Body of pancreas (tissue), 4 donors: ENCODE measurements at regions not wholly inside any gene's neighbourhood (a gene's known extent, or its start where the extent isn't known, plus 50 kb on each side); places are given as distances from the start of the nearest gene placed in this dataset.

Experiments used
- CTCF ChIP-seq, 7 experiments: fragments of 450-650 bp in 4 of 7; fragments of 200-600 bp in 3 of 7; sonication (generic) in 3 of 7; IDR thresholded peaks; one replicate each; pipeline ENCODE4 v1.5.1; 2016 to 2019; ENCODE audit warnings: antibody characterized with exemption in 7 of 7
- POLR2A ChIP-seq, 3 donors: fragments of 450-650 bp; IDR thresholded peaks; one replicate each; pipeline ENCODE4 v1.6.1; 2016; ENCODE audit warnings: antibody characterized with exemption in 3 of 3, mild to moderate bottlenecking in 2 of 3

DNA sequence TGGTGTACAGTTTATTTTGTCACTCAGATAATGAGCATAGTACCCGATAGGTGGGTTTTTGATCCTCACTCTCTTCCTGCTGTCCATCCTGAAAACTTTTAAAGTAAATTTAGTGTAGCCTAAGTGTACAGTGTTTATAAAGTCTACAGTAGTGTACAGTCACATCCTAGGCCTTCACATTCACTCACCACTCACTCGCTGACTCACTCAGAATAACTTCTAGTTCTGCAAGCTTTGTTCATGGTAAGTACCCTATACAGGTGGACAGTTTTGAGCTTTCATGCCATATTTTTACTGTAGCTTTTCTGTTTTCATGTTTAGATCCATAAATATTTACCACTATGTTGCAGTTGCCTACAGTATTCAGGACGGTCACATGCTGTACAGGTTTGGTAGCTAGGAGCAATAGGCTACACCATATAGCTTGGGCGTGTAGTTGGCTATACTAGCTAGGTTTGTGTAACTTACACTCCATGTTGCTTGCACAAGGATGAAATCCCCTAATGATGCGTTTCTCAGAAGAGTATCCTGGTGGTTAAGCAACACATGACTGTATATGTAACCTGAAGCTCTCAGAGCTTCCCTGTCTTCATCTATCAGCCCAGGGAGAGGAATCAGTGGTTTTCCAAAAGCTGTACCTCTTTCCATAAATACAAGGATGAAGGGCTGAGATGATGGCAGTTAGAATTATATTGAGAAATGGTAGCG is 87.6 kb upstream of the SLC25A26 start:
- no peak for TF ChIP-seq POLR2A (IDR thresholded peaks at IDR 0.05)
- TF ChIP-seq CTCF (IDR thresholded peaks at IDR 0.05) = no peak
